Gastroesophageal sphincter (tissue), 4 donors: ENCODE measurements at regions not wholly inside any gene's neighbourhood (a gene's known extent, or its start where the extent isn't known, plus 50 kb on each side); places are given as distances from the start of the nearest gene placed in this dataset.

Experiments used
- ATAC-seq: fragments of 150-250 bp; one replicate; pipeline ENCODE4 v1.9.1; 2016; ENCODE audit warnings: mild to moderate bottlenecking, moderate library complexity
- H3K27ac ChIP-seq, 4 donors: fragments of 200-600 bp; sonication (generic) in 3 of 4; 1 replicate in 3 of 4; 2 replicates in 1 of 4; pipeline ENCODE4 v1.5.1; 2016 to 2019
- H3K27me3 ChIP-seq: fragments of 200-600 bp; sonication (generic); one replicate; pipeline ENCODE4 v1.5.1; 2019
- H3K36me3 ChIP-seq, 2 donors: fragments of 200-600 bp; sonication (generic); one replicate each; pipeline ENCODE4 v1.5.1; 2019; ENCODE audit warnings: control low read depth in 1 of 2
- H3K4me1 ChIP-seq, 3 donors: fragments of 200-600 bp; sonication (generic); 1 replicate in 2 of 3; 2 replicates in 1 of 3; pipeline ENCODE4 v1.5.1; 2016 to 2019; ENCODE audit warnings: control low read depth in 2 of 3
- H3K4me3 ChIP-seq, 2 donors: fragments of 200-600 bp; sonication (generic); one replicate each; pipeline ENCODE4 v1.5.1; 2019; ENCODE audit warnings: mild to moderate bottlenecking in 1 of 2, moderate library complexity in 1 of 2
- H3K9me3 ChIP-seq, 3 donors: fragments of 200-600 bp; sonication (generic); one replicate each; pipeline ENCODE4 v1.5.1; 2017 to 2019; ENCODE audit warnings: control low read depth in 2 of 3
- CTCF ChIP-seq, 4 experiments: fragments of 200-600 bp in 2 of 4; fragments of 450-650 bp in 2 of 4; sonication (generic) in 1 of 4; IDR thresholded peaks; one replicate each; pipeline ENCODE4 v1.5.1; 2017 to 2019; ENCODE audit warnings: antibody characterized with exemption in 4 of 4, mild to moderate bottlenecking in 2 of 4, moderate library complexity in 2 of 4
- EP300 ChIP-seq: sonication (generic); formaldehyde crosslinking; IDR thresholded peaks from one replicate; pipeline ENCODE4 v1.6.1; 2017; ENCODE audit warnings: antibody characterized with exemption, mild to moderate bottlenecking
- POLR2A ChIP-seq, 2 donors: fragments of 450-650 bp; IDR thresholded peaks; one replicate each; pipeline ENCODE4 v1.6.1; 2017; ENCODE audit warnings: antibody characterized with exemption in 2 of 2, mild to moderate bottlenecking in 2 of 2, moderate library complexity in 1 of 2
- POLR2AphosphoS5 ChIP-seq: sonication (generic); formaldehyde crosslinking; IDR thresholded peaks from one replicate; pipeline ENCODE4 v1.6.1; 2017; ENCODE audit warnings: antibody characterized with exemption
- WGBS, 2 donors: methylation state at CpG; one replicate each; pipeline ENCODE4 v1.1.5; 2018; ENCODE audit warnings: low coverage in 1 of 2; 5-methylcytosine and 5-hydroxymethylcytosine counted together

- no peaks in the 10 kb centered on the region for H3K27me3 ChIP-seq
- no peaks in the 10 kb centered on the region for H3K9me3 ChIP-seq
- H3K36me3 ChIP-seq = no peaks in the 10 kb centered on the region
- ATAC-seq = no peak
- 75 to 77% methylated on average over 4 of the region's 4 CpGs for WGBS, 2 donors
- no peak overlapping the region for H3K4me3 ChIP-seq
- peaks cover 0 to 7% (median 0%) of the 10 kb centered on the region in 3 donors for H3K4me1 ChIP-seq
- TF ChIP-seq EP300 = no peak
- TF ChIP-seq POLR2A (IDR thresholded peaks at IDR 0.05) = no peak
- TF ChIP-seq CTCF (IDR thresholded peaks at IDR 0.05) = no peak
- TF ChIP-seq POLR2AphosphoS5 = no peak
- H3K27ac ChIP-seq = no peak overlapping the region
Measured at GRCh38 chr2:67339234-67339885, 57.8 kb upstream of the ETAA1 start.

GRCh38 chr2:67340133-67341011 lies 56.8 kb upstream of the ETAA1 start:
- ATAC-seq = no peak

GRCh38 chr2:67341012-67341318 lies 56.2 kb upstream of the ETAA1 start:
- peaks cover 0 to 7% (median 0%) of the 10 kb centered on the region in 3 donors for H3K4me1 ChIP-seq
- WGBS, 2 donors = 89% methylated on average over 1 of the region's 1 CpG; no CpG with 5 or more reads in 1 of the 2 donors
- no peak for ATAC-seq

More at GRCh38 chr2:67340133-67341011, 56.8 kb upstream of the ETAA1 start:
- Histone ChIP-seq H3K27me3 (no peaks in the 10 kb centered on the region), H3K36me3 (no peaks in the 10 kb centered on the region), H3K27ac (no peak overlapping the region), H3K4me1 (peaks cover 0 to 7% (median 0%) of the 10 kb centered on the region in 3 donors), H3K9me3 (no peaks in the 10 kb centered on the region), H3K4me3 (no peak overlapping the region)
- WGBS, 2 donors = 11 to 36% methylated on average over 5 to 6 of the region's 7 CpGs
- TF ChIP-seq POLR2A (IDR thresholded peaks at IDR 0.05) (no peak), CTCF (IDR thresholded peaks at IDR 0.05) (no peak), POLR2AphosphoS5 (no peak), EP300 (no peak)

GRCh38 chr2:67341336-67341735 lies 55.8 kb upstream of the ETAA1 start:
- TF ChIP-seq CTCF (IDR thresholded peaks at IDR 0.05) (no peak), POLR2AphosphoS5 (no peak), EP300 (no peak), POLR2A (IDR thresholded peaks at IDR 0.05) (no peak)
- WGBS, 2 donors = 88 to 100% methylated on average over 2 of the region's 2 CpGs
- ATAC-seq = no peak
- no peak overlapping the region for H3K4me3 ChIP-seq
- no peaks in the 10 kb centered on the region for H3K27me3 ChIP-seq
- H3K9me3 ChIP-seq = no peaks in the 10 kb centered on the region
- H3K36me3 ChIP-seq = no peaks in the 10 kb centered on the region
- H3K27ac ChIP-seq = no peak overlapping the region
- peaks cover 0 to 7% (median 0%) of the 10 kb centered on the region in 3 donors for H3K4me1 ChIP-seq

More at GRCh38 chr2:67341012-67341318, 56.2 kb upstream of the ETAA1 start:
- no peak overlapping the region for H3K4me3 ChIP-seq
- TF ChIP-seq POLR2A (IDR thresholded peaks at IDR 0.05) = no peak
- TF ChIP-seq EP300 = no peak
- TF ChIP-seq CTCF (IDR thresholded peaks at IDR 0.05) = no peak
- no peak for TF ChIP-seq POLR2AphosphoS5
- H3K27ac ChIP-seq = no peak overlapping the region
- no peaks in the 10 kb centered on the region for H3K36me3 ChIP-seq
- no peaks in the 10 kb centered on the region for H3K27me3 ChIP-seq
- no peaks in the 10 kb centered on the region for H3K9me3 ChIP-seq
